GM15510 (cell line): ENCODE measurements at regions not wholly inside any gene's neighbourhood (a gene's known extent, or its start where the extent isn't known, plus 50 kb on each side); places are given as distances from the start of the nearest gene placed in this dataset.

Experiments
- POLR2A ChIP-seq: IDR thresholded peaks from 3 replicates; pipeline ENCODE4 v1.6.1; 2011; ENCODE audit warnings: borderline replicate concordance; ENCODE audit not compliant: insufficient read length; ENCODE audit errors: extremely low read depth

DNA sequence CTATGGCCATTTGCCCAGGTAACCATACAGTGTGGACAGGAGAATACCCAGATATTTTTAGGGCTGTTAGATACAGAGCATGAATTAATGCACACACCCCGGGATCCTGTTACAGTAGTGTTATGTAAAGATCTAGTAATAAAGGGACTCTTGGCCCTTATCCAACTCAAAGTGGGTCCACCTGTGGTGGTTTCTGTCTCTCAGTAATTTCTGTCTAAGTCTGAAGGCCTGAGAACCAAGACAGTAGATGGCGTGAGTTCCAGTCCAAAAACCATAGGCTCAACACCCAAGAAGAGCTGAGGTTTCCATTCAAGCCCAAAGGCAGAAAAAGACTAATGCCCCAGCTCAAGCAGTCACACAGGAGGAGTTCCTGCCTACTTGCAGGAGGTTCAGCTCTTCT is 277.7 kb downstream of the ZEB1 start:
- no peak for TF ChIP-seq POLR2A

DNA sequence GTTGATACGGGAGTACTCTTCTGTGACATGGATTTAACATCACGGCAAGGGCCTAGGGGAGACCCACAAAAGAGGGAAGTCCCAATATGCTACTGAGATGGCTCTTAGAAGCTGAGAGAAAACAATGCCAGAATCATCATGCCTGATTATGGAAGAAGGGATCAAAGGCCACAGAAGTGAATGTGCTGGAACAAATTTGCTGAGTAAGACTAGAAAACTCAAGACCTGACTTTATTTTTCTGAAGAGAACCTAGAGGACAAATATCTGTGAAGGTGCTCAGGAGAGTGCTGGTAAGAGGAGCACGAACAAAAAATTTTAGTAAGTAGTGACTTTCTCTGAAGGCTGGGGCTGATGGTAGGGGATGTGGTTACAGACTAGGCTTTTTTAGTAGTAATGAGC is 277.0 kb downstream of the ZEB1 start:
- no peak for TF ChIP-seq POLR2A

DNA sequence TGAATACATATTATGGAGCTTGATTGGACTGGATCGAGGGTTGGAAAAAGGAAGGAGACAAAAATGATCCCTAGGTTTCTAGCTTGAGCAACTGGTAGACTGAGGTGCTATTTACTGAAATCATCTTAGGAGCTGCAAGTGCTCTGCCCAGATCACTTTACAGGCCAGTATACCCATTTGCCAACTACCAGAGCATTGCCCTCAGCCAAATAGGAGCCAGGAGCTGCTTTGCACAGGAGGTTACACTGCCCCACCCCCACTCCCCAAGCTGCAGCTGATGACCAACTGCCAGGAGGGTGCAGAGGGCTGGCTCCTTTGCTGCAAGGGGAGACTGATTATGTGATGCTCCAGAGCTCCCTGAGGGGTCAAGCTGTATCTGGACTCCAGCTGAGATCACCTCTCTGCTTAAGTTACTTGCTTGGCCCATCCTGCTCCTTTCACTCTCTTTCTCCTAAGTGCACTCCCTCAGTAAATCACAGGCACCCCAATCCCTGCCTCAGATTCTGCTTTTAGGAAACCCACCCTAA is 275.4 kb downstream of the ZEB1 start:
- no peak for TF ChIP-seq POLR2A

DNA sequence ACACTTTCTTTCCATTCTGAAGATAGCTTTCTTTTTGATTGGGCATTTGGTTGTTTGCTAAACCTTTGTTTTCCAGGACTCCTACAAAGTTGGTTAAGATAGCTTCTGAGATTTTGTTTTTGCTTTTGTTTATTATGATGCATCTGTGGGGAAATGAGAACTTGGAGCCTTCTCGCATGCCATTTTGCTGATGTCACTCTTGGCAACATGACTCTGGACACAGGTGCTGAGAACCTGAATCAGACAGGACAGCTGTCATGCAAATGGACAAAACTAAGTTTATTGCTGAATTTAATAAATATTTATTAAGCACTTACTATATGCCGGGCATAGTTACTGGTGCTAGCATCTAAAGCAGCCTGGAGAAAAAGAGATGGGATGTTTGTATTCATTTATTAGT is 274.1 kb downstream of the ZEB1 start:
- no peak for TF ChIP-seq POLR2A

DNA sequence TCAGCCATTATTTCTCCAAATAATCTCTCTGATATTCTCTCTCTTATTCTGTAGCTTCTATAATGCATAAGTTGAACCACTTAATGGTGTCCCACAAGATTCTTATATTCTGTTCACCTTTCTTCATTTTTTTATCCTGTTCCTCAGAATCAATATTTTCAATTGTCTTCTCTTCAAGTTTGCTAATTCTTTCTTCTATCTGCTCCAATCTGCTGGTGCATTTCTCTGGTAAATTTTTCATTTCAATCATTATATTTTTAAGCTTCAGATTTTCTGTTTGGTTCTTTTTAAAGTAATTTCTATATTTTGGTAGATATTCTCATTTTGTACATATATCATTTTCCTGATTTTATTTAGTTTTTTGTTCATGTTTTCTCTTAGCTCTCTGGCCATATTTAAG is 272.6 kb downstream of the ZEB1 start:
- no peak for TF ChIP-seq POLR2A

DNA sequence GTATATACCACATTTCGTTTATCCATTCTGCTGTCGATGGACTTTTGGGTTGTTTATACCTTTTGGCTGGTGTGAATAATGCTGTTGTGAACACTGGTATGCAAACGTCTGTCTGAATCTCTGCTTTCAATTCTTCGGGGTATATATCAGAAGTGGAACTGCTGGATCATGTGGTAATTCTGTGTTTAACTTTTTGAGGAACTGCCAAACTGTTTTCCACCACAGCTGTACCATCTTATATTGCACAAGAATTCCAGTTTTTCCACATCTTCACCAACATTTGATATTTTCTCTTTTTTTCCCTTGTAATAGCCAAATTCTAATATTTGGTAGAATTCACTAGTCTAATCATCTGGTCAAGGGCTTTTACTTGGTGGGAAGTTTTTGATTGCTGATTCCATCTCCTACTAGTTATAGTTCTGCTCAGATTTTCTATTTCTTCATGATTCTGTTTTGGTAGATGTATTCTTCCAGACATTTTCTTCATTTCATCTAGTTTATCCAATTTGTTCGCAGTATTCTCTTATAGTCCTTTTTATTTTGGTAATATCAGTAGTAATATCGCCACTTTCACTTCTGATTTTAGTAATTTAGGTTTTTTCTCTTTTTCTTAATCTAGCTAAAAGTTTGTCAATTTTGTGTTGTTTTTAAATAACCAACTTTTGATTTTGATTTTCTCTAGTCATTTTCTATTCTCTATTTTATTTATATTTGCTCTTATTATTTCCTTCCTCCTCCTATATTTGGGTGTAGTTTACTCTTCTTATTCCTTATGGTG is 271.2 kb downstream of the ZEB1 start:
- no peak for TF ChIP-seq POLR2A

DNA sequence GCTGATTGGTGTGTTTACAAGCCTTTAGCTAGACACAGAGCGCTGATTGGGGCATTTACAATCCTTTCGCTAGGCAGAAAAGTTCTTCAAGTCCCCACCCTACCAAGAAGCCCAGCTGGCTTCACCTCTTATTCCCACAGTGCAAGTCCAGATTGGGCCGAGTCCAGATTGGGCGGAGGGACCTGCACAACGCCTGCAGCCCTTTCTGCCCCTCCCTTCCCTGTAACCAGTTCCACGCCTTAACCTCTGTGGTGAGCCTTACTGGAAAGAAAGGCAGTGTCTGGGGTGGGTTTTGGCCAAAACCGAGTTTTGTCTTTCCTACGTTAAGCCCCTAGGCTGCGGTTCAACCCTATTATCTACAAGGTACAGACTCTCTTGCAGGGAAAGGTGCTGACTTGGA is 268.7 kb downstream of the ZEB1 start:
- no peak for TF ChIP-seq POLR2A

DNA sequence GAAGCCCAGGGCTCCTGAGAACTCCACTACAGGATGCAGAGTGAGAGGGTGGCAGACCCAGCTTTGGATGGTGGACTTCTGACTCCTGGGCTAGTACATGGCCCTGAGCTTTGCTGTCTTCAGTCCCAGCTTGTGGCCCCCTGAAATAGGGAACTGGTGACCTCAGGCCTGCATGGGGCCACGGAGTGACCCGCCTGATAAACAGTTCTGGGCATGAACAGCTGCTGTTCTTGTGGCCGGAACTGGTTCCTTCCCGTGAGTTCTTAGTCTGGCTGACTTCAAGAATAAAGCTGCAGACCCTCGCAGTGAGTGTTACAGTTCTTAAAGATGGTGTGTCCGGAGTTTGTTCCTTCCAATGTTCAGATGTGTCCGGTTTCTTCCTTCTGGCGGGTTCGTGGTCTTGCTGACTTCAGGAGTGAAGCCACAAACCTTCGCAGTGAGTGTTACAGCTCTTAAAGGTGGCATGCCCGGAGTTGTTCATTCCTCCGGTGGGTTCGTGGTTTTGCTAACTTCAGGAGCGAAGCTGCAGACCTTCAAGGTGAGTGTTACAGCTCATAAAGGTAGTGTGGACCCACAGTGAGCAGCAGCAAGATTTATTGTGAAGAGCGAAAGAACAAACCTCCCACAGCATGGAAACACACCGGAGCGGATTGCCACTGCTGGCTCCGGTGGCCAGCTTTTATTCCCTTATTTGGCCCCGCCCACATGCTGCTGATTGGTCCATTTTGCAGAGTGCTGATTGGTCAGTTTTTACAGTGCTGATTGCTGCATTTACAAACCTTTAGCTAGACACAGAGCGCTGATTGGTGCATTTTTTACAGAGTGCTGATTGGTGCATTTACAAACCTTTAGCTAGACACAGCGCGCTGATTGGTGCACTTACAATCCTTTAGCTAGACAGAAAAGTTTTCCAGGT is 268.0 kb downstream of the ZEB1 start:
- no peak for TF ChIP-seq POLR2A

DNA sequence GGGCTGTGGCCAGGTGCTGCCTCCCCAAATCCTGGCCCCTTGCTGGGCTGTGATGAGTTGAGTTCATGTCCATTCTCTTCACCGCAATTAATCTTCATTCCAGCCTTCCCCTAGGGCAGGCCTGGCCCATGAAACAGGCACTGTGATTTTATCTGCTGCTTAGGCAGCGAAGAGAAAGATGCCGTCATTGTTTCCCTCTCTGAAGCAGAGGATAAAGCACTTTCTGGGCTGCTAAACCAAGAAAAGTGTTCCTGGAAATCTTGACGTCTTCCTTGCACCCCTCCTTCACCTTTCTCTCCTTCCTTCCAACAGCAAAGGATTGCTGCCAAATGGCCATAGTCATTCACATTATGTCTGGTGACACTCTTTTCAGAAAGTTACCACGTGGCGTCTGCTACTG is 265.9 kb downstream of the ZEB1 start:
- no peak for TF ChIP-seq POLR2A

DNA sequence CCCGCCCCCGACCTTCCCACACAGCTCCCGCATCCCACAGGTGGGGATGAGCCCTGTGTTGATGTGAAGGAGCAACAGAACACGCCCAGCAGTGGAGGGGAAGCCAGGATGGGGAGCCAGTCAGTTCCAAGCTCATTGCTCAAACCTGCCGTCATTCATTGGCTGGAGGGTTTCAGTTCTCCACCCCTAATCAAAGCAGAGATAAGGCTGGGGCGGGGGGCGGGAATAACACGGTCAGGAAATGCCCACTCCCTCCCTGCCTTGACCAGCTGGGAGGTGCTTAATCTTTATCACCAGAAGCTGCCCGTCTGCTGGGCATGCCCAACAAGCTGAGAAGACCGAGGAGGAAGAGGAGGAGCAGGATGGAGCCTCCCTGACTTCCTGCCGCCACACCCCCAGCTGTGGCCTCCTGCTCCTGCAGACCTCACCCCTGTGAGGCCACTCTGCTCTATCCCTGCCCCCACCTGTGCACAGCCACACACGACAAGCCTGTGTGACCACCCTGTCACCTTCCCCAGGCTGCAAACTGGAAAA is 265.1 kb downstream of the ZEB1 start:
- no peak for TF ChIP-seq POLR2A

DNA sequence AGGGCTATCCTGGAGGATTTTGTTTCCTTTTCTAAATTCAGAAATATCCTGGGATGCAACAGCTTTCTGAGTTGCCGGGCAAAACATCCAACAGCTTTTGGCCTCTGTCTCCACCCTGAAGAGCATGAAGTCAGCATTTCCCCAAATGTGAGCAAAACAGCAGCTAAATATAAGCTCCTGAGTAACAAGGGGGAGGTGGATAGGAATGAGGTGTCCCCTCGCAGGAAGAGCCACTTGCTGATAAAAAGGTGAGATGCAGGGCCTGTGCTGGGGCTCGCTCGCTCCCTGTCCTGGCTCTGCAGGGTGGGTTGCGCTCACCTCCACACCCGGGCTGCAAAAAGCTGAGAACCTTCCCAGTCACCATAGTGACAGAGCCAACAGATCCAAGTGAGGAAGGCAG is 264.3 kb downstream of the ZEB1 start:
- no peak for TF ChIP-seq POLR2A

DNA sequence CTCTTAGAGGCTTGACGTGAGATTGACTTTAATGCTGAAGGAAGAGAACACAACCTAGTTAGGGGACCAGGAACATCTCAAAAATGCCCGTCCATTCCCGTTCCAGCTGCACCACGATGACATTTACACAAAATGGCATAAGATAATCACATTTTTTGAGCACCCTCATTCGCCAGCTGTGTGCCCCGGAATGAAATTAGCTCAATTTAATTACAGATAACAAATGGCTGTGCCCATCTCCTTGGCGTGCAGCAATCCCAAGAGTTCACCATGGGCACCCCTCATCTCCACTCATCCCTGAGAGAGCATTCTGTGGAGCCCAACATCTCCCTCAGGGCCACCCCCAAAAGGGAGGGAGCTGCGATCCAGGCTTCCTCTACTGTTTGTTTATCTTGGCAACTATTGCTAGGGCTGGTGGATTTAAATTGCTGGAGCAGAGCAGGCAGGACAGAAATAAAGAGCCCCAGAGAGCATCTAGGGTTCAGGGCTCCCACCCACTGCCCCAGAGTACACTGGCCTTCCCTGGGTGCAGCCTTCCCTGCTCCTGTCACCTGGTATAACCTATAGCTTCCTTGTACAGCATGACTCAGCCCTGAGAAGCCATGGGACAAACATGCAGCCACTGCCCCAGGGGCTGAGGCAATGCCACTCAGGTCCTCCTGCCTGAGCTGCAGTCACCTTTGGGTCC is 263.5 kb downstream of the ZEB1 start:
- TF ChIP-seq POLR2A = no peak

DNA sequence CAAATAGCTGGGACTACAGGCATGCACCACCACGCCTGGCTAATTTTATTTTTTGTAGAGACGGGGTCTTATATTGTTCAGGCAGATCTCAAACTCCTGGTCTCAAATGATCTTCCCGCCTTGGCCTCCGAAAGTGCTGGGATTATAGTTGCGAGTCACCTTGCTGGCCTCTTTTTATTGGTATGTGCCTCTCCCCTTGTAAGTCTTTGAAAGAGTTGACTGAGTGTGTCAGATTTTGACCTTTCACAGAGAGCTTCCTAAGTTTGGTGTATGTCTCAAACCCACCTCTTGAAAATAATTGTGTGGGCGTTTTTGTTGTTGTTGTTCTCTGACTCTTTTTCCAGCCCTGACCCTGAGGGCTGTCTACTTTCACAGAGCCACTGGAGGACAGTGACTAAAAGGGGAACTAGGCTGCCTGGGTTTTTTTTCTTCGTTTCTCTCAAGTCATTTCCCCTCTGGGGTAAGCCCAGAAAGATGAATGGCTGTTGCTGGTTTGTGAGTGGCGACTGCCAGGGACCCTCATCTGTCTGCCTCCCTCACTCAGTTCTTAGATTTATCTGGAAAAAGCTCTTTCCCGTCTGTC is 262.8 kb downstream of the ZEB1 start:
- no peak for TF ChIP-seq POLR2A

DNA sequence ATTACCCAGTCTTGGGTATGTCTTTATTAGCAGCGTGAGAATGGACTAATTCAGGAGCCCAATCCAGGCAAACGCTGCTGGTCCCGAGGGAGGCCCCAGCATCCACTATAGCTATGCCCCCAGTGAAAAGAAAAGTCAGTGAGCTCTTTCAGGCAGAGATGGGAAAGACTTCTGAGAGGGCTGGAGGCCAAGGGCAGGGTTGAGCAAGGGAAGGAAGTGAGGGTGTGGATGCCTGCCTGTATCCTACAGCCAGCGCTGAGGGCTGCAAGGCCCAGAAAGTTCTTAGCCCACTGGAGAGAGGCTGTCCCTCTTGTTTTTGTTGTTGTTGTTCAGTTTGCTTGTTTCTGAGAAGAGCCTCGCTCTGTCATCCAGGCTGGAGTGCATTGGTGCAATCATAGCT is 261.6 kb downstream of the ZEB1 start:
- TF ChIP-seq POLR2A = no peak
